ENCODE measurements at regions not wholly inside any gene's neighbourhood (a gene's known extent, or its start where the extent isn't known, plus 50 kb on each side); places are given as distances from the start of the nearest gene placed in this dataset.

GRCh38 chr5:163362840-163363371, 74.5 kb upstream of the CCNG1 start:
- Histone ChIP-seq H3K4me1 (ENCODE audit: control insufficient read depth, low read depth, low read length) (no peaks in the 10 kb centered on the region), H3K27me3 (ENCODE audit: control insufficient read depth, insufficient read depth, low read length) (no peaks in the 10 kb centered on the region), H3K9me3 (ENCODE audit: control insufficient read depth, low read depth, low read length) (no peaks in the 10 kb centered on the region), H3K4me3 (ENCODE audit: low read length) (no peak overlapping the region), H3K27ac (ENCODE audit: low read length) (no peak overlapping the region), H3K36me3 (ENCODE audit: control insufficient read depth, low read depth, low read length) (no peaks in the 10 kb centered on the region), H3K9ac (ENCODE audit: low read length) (no peak overlapping the region)

GRCh38 chr5:163363389-163363788, 74.0 kb upstream of the CCNG1 start:
- H3K4me3 ChIP-seq (ENCODE audit: low read length): no peak overlapping the region
- H3K4me1 ChIP-seq (ENCODE audit: control insufficient read depth, low read depth, low read length): no peaks in the 10 kb centered on the region
- no peak overlapping the region for H3K27ac ChIP-seq (ENCODE audit: low read length)
- no peaks in the 10 kb centered on the region for H3K27me3 ChIP-seq (ENCODE audit: control insufficient read depth, insufficient read depth, low read length)
- H3K36me3 ChIP-seq (ENCODE audit: control insufficient read depth, low read depth, low read length): no peaks in the 10 kb centered on the region
- no peak overlapping the region for H3K9ac ChIP-seq (ENCODE audit: low read length)
- no peaks in the 10 kb centered on the region for H3K9me3 ChIP-seq (ENCODE audit: control insufficient read depth, low read depth, low read length)

GRCh38 chr5:163366757-163367156, 70.6 kb upstream of the CCNG1 start:
- Histone ChIP-seq H3K4me3 (ENCODE audit: low read length) (no peak overlapping the region), H3K27me3 (ENCODE audit: control insufficient read depth, insufficient read depth, low read length) (no peaks in the 10 kb centered on the region), H3K4me1 (ENCODE audit: control insufficient read depth, low read depth, low read length) (no peaks in the 10 kb centered on the region), H3K9ac (ENCODE audit: low read length) (no peak overlapping the region), H3K36me3 (ENCODE audit: control insufficient read depth, low read depth, low read length) (no peaks in the 10 kb centered on the region), H3K9me3 (ENCODE audit: control insufficient read depth, low read depth, low read length) (no peaks in the 10 kb centered on the region), H3K27ac (ENCODE audit: low read length) (no peak overlapping the region)

GRCh38 chr5:163369776-163370385, 67.5 kb upstream of the CCNG1 start:
- H3K27ac ChIP-seq (ENCODE audit: low read length): no peak overlapping the region
- no peaks in the 10 kb centered on the region for H3K36me3 ChIP-seq (ENCODE audit: control insufficient read depth, low read depth, low read length)
- no peak overlapping the region for H3K4me3 ChIP-seq (ENCODE audit: low read length)
- H3K9ac ChIP-seq (ENCODE audit: low read length): no peak overlapping the region
- H3K27me3 ChIP-seq (ENCODE audit: control insufficient read depth, insufficient read depth, low read length): no peaks in the 10 kb centered on the region
- no peaks in the 10 kb centered on the region for H3K9me3 ChIP-seq (ENCODE audit: control insufficient read depth, low read depth, low read length)
- peaks cover 11% of the 10 kb centered on the region for H3K4me1 ChIP-seq (ENCODE audit: control insufficient read depth, low read depth, low read length)

GRCh38 chr5:163373436-163374084, 63.8 kb upstream of the CCNG1 start:
- Histone ChIP-seq H3K4me1 (ENCODE audit: control insufficient read depth, low read depth, low read length) (peaks cover 16% of the 10 kb centered on the region), H3K36me3 (ENCODE audit: control insufficient read depth, low read depth, low read length) (no peaks in the 10 kb centered on the region), H3K27me3 (ENCODE audit: control insufficient read depth, insufficient read depth, low read length) (no peaks in the 10 kb centered on the region), H3K9me3 (ENCODE audit: control insufficient read depth, low read depth, low read length) (no peaks in the 10 kb centered on the region), H3K4me3 (ENCODE audit: low read length) (no peak overlapping the region), H3K27ac (ENCODE audit: low read length) (no peak overlapping the region), H3K9ac (ENCODE audit: low read length) (no peak overlapping the region)

GRCh38 chr5:163377982-163378381, 59.4 kb upstream of the CCNG1 start:
- Histone ChIP-seq H3K27ac (ENCODE audit: low read length) (no peak overlapping the region), H3K27me3 (ENCODE audit: control insufficient read depth, insufficient read depth, low read length) (no peaks in the 10 kb centered on the region), H3K4me1 (ENCODE audit: control insufficient read depth, low read depth, low read length) (peaks cover 13% of the 10 kb centered on the region), H3K9ac (ENCODE audit: low read length) (no peak overlapping the region), H3K36me3 (ENCODE audit: control insufficient read depth, low read depth, low read length) (no peaks in the 10 kb centered on the region), H3K4me3 (ENCODE audit: low read length) (no peak overlapping the region), H3K9me3 (ENCODE audit: control insufficient read depth, low read depth, low read length) (no peaks in the 10 kb centered on the region)

- no peak overlapping the region for H3K4me3 ChIP-seq (ENCODE audit: low read length)
- no peaks in the 10 kb centered on the region for H3K27me3 ChIP-seq (ENCODE audit: control insufficient read depth, insufficient read depth, low read length)
- H3K36me3 ChIP-seq (ENCODE audit: control insufficient read depth, low read depth, low read length): no peaks in the 10 kb centered on the region
- H3K9ac ChIP-seq (ENCODE audit: low read length): no peak overlapping the region
- no peaks in the 10 kb centered on the region for H3K9me3 ChIP-seq (ENCODE audit: control insufficient read depth, low read depth, low read length)
- H3K27ac ChIP-seq (ENCODE audit: low read length): no peak overlapping the region
- H3K4me1 ChIP-seq (ENCODE audit: control insufficient read depth, low read depth, low read length): peaks cover 6% of the 10 kb centered on the region
These were observed 57.9 kb upstream of the CCNG1 start for GRCh38 chr5:163379298-163380155.

- H3K9me3 ChIP-seq (ENCODE audit: control insufficient read depth, low read depth, low read length): no peaks in the 10 kb centered on the region
- no peak overlapping the region for H3K4me3 ChIP-seq (ENCODE audit: low read length)
- peaks cover 6% of the 10 kb centered on the region for H3K4me1 ChIP-seq (ENCODE audit: control insufficient read depth, low read depth, low read length)
- no peak overlapping the region for H3K9ac ChIP-seq (ENCODE audit: low read length)
- H3K27ac ChIP-seq (ENCODE audit: low read length): no peak overlapping the region
- H3K36me3 ChIP-seq (ENCODE audit: control insufficient read depth, low read depth, low read length): no peaks in the 10 kb centered on the region
- H3K27me3 ChIP-seq (ENCODE audit: control insufficient read depth, insufficient read depth, low read length): no peaks in the 10 kb centered on the region
These were observed 55.6 kb upstream of the CCNG1 start for GRCh38 chr5:163381832-163382231.

- Histone ChIP-seq H3K27me3 (ENCODE audit: control insufficient read depth, insufficient read depth, low read length) (no peaks in the 10 kb centered on the region), H3K36me3 (ENCODE audit: control insufficient read depth, low read depth, low read length) (no peaks in the 10 kb centered on the region), H3K4me3 (ENCODE audit: low read length) (no peak overlapping the region), H3K9me3 (ENCODE audit: control insufficient read depth, low read depth, low read length) (no peaks in the 10 kb centered on the region), H3K9ac (ENCODE audit: low read length) (no peak overlapping the region), H3K4me1 (ENCODE audit: control insufficient read depth, low read depth, low read length) (no peaks in the 10 kb centered on the region), H3K27ac (ENCODE audit: low read length) (no peak overlapping the region)
These were observed 53.6 kb upstream of the CCNG1 start for GRCh38 chr5:163383754-163384153.

- H3K9ac ChIP-seq (ENCODE audit: low read length): no peak overlapping the region
- no peaks in the 10 kb centered on the region for H3K9me3 ChIP-seq (ENCODE audit: control insufficient read depth, low read depth, low read length)
- H3K27me3 ChIP-seq (ENCODE audit: control insufficient read depth, insufficient read depth, low read length): no peaks in the 10 kb centered on the region
- no peaks in the 10 kb centered on the region for H3K4me1 ChIP-seq (ENCODE audit: control insufficient read depth, low read depth, low read length)
- H3K27ac ChIP-seq (ENCODE audit: low read length): no peak overlapping the region
- H3K36me3 ChIP-seq (ENCODE audit: control insufficient read depth, low read depth, low read length): no peaks in the 10 kb centered on the region
- H3K4me3 ChIP-seq (ENCODE audit: low read length): no peak overlapping the region
These were observed 52.7 kb upstream of the CCNG1 start for GRCh38 chr5:163384669-163385068.

GRCh38 chr5:163385271-163385670, 52.1 kb upstream of the CCNG1 start:
- Histone ChIP-seq H3K27ac (ENCODE audit: low read length) (no peak overlapping the region), H3K36me3 (ENCODE audit: control insufficient read depth, low read depth, low read length) (no peaks in the 10 kb centered on the region), H3K9me3 (ENCODE audit: control insufficient read depth, low read depth, low read length) (no peaks in the 10 kb centered on the region), H3K27me3 (ENCODE audit: control insufficient read depth, insufficient read depth, low read length) (no peaks in the 10 kb centered on the region), H3K4me3 (ENCODE audit: low read length) (no peak overlapping the region), H3K9ac (ENCODE audit: low read length) (no peak overlapping the region), H3K4me1 (ENCODE audit: control insufficient read depth, low read depth, low read length) (no peaks in the 10 kb centered on the region)

All from iPS-18a (cell line).